ENCODE measurements at regions not wholly inside any gene's neighbourhood (a gene's known extent, or its start where the extent isn't known, plus 50 kb on each side); places are given as distances from the start of the nearest gene placed in this dataset.

DNA sequence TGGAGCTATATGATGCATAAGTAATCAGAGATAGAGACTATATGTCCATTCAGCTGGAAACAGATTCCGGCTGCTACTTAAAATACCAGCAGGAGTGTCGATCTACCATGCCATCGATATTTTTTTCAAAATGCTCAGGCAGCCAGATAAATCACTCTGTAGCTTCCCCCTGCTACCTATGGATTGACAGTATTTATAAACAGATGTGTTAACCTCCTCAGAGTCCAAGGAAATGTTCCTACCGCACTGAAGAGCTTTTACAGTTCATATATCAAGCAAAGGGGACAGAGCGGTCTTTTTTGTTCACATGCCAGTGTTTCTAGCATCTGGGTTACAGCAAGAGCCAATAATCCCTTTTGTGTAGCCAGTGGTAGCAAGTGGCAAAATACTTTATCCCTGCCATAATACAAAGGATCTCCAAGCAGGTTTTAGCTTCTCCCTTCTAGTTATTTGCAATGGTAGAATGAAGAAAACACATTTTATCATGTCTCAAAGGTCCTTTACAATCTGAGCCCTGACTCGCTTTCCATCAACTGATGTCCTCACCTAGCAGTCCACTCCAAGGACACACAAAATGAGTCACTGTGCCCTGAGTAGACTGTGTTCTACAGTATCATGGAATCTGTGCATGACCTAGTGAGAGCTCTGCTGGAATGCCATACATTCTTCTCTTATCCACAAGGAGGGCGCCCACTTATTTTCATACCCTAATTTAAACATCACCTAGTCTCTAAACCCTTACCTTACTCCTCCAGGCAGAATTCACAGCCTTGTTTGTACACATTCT is 507.0 kb downstream of the TBL1XR1 start:
- in situ Hi-C loops (cut with MboI; ENCODE audit: low sequenced_read_pairs, unreplicated experiment), result no loop called here
- no peak for DNase-seq (ENCODE audit: low spot score)
- TF ChIP-seq, protein P1, sequence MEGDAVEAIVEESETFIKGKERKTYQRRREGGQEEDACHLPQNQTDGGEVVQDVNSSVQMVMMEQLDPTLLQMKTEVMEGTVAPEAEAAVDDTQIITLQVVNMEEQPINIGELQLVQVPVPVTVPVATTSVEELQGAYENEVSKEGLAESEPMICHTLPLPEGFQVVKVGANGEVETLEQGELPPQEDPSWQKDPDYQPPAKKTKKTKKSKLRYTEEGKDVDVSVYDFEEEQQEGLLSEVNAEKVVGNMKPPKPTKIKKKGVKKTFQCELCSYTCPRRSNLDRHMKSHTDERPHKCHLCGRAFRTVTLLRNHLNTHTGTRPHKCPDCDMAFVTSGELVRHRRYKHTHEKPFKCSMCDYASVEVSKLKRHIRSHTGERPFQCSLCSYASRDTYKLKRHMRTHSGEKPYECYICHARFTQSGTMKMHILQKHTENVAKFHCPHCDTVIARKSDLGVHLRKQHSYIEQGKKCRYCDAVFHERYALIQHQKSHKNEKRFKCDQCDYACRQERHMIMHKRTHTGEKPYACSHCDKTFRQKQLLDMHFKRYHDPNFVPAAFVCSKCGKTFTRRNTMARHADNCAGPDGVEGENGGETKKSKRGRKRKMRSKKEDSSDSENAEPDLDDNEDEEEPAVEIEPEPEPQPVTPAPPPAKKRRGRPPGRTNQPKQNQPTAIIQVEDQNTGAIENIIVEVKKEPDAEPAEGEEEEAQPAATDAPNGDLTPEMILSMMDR (IDR thresholded peaks at IDR 0.05; ENCODE audit: borderline replicate concordance, control extremely low read depth, extremely low read depth, insufficient read depth, missing control alignments), result no peak

DNA sequence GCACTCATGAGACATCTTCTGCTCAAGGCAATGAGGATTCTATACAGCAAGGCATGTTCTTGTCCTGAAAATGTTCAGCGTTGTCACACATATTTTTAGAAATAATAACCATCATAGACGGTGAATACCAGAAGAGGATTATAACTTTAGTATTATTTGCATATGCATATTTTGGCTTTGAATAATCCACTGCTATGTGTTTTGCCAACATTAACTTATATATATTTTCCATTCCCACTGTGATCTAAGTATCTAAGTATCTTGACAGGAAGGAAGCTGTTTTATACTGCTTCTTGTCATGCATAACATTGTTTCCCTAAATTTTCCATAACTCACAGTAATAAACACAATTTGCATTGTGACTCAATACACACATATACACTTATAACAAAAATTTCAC is 509.5 kb downstream of the TBL1XR1 start:
- TF ChIP-seq, protein P1 (IDR thresholded peaks at IDR 0.05; ENCODE audit: borderline replicate concordance, control extremely low read depth, extremely low read depth, insufficient read depth, missing control alignments), result no peak
- in situ Hi-C loops (cut with MboI; ENCODE audit: low sequenced_read_pairs, unreplicated experiment), result no loop called here
- no peak for DNase-seq (ENCODE audit: low spot score)

DNA sequence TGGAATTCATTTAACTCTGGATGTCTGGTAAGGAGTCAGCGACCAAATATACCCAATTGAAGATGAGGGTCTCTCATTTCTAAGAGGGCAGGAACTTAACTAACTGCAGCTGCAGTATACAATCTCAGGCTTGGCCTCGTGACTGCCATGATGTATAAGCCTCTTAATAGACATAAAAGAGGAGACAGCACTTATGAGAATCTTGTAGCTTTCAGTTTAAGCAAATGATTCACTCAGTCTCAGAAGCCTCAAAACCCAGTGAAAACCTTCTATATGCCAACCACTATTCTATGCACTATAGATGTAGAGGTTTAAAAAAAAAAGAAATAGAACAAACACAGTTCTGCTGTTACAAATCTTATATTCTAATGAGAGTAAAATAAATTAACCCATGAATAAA is 513.9 kb downstream of the TBL1XR1 start:
- TF ChIP-seq, protein P1 (IDR thresholded peaks at IDR 0.05; ENCODE audit: borderline replicate concordance, control extremely low read depth, extremely low read depth, insufficient read depth, missing control alignments), result no peak
- no peak for DNase-seq (ENCODE audit: low spot score)
- in situ Hi-C loops (cut with MboI; ENCODE audit: low sequenced_read_pairs, unreplicated experiment), result no loop called here

DNA sequence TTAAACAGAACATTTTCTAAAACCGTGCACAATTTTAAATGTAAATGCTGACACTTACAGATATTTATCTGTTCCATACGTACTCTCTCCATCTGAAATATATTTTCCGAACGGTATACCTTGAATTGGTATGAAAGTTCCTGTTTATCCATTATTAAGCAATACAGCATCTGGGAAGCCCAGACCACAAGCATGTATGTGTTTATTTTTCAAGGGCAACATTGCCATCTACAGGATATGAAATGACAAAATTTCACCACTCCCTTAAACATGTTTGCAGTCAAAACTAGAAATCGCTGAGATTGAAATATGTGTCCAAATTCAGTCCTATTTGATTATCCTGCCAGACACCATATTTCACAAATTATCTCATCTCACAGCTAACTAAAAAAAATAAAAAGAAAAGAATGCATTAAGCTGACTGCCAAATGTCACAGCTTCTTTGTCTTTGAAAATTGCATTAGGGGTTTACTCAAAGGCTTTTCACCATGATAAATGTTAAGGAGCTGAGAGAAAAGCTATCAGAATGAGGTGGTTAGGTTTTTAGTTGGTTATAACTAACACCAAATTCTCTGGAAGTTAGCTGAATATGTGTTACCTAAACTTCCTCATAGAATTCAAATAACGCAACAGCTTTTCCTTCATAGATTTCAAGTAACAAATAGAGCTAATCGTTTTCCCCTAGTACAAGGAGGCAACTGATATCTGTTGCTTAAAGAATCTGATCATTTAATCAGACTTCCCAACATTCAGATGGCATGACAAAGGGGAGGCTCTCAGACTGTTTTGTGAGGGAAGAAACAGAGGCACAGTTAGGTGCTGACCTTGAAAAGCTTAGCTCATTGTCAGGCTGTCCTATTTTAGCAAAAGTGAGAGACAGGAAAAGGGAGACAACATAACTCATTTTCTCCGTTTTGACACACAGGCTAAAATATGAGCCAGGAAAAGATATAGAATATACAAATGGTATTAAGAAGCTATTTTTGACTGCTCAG is 533.1 kb downstream of the TBL1XR1 start:
- DNase-seq (ENCODE audit: low spot score), result no peak
- TF ChIP-seq, protein P1 (IDR thresholded peaks at IDR 0.05; ENCODE audit: borderline replicate concordance, control extremely low read depth, extremely low read depth, insufficient read depth, missing control alignments), result no peak
- in situ Hi-C loops (cut with MboI; ENCODE audit: low sequenced_read_pairs, unreplicated experiment), result no loop called here

DNA sequence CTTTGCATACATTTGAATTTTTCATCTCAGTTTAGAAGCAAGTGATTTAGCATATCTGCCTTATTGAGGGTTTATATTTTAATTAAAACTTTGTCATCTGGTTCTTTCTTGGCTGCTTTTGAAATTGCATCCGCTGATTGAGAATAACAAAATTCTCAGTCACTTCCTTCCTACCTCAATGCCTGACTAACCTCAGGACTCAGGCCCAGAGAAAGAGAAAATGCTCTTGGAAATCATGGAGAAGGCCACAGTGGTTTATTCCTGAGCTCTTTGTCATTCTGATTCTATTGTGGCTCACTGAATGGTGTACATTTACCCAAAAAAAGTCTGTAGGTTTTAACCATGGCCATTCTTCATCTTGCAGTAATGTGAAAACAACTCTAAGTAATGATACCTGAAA is 533.9 kb downstream of the TBL1XR1 start:
- DNase-seq (ENCODE audit: low spot score), result no peak
- TF ChIP-seq, protein P1 (IDR thresholded peaks at IDR 0.05; ENCODE audit: borderline replicate concordance, control extremely low read depth, extremely low read depth, insufficient read depth, missing control alignments), result no peak
- in situ Hi-C loops (cut with MboI; ENCODE audit: low sequenced_read_pairs, unreplicated experiment), result no loop called here

DNA sequence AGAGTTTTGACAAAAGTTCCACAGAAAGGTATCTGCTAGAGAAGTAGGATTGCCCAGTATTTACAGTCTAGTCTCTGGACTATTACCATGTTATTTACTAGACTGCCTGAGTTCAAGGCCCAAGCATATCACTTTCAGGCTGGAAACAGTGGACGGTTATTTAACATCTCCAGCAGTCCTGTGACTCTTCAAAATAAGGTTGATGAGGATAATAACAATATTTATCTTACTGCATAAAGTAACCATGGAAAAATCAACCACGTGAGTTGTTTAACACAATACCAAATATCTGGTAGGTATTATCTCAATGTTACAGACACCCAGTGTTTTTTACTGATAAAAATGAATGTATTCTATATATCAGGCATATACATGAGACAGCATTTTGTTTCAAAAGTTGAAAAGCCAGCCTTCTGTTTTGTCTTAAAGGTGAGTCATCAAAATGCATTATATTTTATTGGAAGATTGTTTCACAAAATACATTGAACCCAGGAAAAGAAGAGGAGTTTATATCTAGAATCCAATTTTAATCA is 535.8 kb downstream of the TBL1XR1 start:
- in situ Hi-C loops (cut with MboI; ENCODE audit: low sequenced_read_pairs, unreplicated experiment), result no loop called here
- DNase-seq (ENCODE audit: low spot score), result no peak
- TF ChIP-seq, protein P1 (IDR thresholded peaks at IDR 0.05; ENCODE audit: borderline replicate concordance, control extremely low read depth, extremely low read depth, insufficient read depth, missing control alignments), result no peak

Data from GM13976 (cell line).